Endometrium (tissue), 2 donors: ENCODE measurements at regions not wholly inside any gene's neighbourhood (a gene's known extent, or its start where the extent isn't known, plus 50 kb on each side); places are given as distances from the start of the nearest gene placed in this dataset.
"Not testable (repeated sequence)": the region's sequence is repeated elsewhere in the genome, so short reads cannot be mapped to it uniquely, and the experiment has no call there.

Experiments used
- FAIRE-seq: peaks from 2 replicates; lab custom pipeline; 2012; peaks lifted over from hg19 to GRCh38; lab: Jason Lieb, UNC
- donor health status: control.
- donor health status: control.

DNA sequence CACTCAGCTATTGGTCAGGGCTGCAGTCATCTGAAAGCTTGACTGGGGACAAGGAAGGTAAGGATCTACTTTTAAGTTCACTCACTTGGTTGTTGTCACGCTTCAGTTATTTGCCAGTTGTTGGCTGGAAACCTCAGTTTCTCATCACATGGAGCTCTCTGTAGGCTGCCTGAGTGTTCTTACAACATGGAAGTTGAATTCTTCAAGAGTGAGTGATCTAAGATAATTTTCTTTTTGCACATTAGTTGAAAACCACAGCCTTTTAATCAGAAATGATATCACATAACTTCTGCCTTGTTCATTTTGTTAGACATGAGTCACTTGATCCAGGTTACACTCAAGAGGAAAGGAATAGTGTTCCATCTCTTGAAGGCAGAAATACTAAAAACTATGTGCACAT is 552.7 kb downstream of the RAPGEF2 start:
- no peak for FAIRE-seq

GRCh38 chr4:159669094-159669493 is 566.2 kb downstream of the RAPGEF2 start:
- FAIRE-seq: no peak

DNA sequence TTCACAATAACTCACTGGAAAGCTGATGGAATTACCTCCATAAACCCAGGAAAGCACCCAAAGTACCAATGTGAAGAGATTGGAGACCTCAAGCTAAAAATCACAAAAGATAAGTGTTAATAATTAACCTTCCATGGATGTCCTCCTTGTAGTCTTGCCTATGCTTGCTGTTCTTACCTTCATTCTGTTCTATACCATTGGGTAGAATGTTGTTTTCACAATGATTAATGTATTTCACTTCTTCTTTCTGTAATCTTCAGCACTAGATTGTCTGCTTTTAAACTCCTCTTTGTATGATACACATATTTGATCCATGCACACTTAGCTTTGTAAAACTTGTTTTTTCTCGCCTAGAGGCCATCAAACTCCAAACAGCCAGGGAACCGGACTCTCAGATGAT is 570.3 kb downstream of the RAPGEF2 start:
- FAIRE-seq: no peak

DNA sequence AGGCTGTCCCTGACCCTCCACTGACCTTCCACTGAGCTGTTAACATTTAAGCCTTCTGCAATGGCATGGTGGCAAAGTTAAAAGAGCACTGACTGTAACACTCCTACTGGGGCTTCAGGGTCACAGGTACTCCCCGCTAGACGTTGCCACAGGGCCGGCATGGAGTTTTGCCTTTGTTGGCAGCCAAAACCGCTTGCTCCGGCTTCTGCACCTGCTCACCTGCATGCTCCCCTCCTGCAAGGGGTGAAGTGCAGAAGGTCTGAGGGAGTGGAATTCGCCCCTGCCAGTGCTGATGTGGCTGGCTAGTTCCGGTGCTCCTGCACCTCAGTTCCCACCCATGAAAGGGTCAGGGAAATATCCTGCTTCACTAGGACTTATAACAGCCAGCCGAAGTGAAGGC is 571.4 kb downstream of the RAPGEF2 start:
- FAIRE-seq: no peak

- FAIRE-seq: no peak
Measured at GRCh38 chr4:159677521-159677920, 574.6 kb downstream of the RAPGEF2 start.

- FAIRE-seq: no peak
Measured at GRCh38 chr4:159682996-159683395, 580.1 kb downstream of the RAPGEF2 start.

GRCh38 chr4:159684061-159684460 is 581.2 kb downstream of the RAPGEF2 start:
- FAIRE-seq: no peak

DNA sequence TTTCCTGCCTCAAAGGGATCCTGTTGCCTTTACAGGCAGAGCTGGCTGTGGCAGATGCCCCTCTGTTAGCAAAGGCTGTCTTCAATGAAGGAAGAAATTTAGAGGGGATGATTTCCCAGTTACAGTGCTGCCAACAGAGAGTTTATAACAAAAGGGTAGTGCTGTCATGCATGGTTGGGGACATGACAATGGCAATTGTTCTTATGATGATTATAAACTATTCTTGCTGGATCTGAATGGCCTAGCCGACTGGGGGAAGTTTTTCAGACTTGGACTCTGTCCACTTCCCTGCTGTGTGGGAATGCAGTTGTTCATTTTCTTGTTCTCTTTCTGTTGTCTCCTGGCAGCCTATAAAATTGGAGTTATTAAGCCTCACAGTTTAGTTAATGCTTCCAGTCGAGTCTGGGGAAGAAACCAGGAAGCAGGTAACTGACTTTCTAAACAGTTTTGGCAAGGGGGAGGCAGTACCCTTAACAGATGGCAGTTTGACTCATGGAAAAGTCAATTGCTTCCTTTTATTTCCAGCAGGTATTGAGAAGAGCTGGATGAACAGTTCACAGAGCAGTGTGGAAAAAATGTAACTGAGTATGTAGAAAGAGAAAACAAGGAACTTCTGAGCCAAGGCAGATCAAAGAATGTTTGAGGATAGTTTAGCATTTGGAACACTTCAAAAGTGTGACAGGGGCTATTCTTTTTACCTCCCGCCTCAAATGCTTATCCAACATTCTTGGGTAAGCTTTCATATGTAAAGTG is 582.6 kb downstream of the RAPGEF2 start:
- peak; percentile 4 for FAIRE-seq

DNA sequence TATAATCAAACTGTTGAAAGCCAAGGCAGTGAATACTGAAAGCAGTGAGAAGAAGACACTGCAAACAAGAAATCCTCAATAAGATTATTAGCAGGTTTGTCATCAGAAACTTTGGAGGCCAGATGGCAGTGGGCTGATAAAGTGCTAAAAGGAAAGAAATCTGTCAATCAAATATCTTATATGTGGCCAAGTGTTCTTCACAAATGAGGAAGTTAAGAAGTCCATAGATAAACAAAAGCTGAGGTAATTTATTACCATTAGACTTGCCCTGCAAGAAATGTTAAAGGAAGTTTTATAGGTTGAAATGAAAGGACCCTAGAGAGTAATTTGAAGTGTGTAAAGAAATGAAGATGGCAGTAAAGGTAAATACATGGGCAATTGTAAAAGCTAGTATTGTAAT is 586.6 kb downstream of the RAPGEF2 start:
- FAIRE-seq: no peak

GRCh38 chr4:159697322-159698283 is 594.7 kb downstream of the RAPGEF2 start:
- FAIRE-seq: no peak

- FAIRE-seq: no peak
Measured at GRCh38 chr4:159698336-159698735, 595.5 kb downstream of the RAPGEF2 start.

GRCh38 chr4:159702200-159702599 is 599.3 kb downstream of the RAPGEF2 start:
- FAIRE-seq: no peak

DNA sequence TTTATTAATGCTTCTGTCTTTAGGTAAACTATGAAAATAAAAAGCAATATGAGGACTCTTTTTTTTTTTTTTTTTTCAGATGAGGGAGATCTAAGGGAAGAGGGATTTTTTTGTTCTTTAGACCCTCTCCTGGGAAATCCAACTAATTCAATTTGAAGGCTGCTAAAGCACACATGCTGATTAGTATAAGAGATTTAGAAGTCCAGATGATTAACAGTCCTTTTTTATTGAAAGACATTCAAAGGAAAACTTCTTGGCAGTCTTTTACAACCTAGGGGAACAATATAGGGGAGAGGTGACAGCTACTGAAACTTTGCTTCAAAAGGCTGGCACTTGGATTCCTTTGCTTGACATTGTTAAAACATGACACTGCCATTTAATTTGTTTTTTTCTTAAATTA is 602.5 kb downstream of the RAPGEF2 start:
- no peak for FAIRE-seq

DNA sequence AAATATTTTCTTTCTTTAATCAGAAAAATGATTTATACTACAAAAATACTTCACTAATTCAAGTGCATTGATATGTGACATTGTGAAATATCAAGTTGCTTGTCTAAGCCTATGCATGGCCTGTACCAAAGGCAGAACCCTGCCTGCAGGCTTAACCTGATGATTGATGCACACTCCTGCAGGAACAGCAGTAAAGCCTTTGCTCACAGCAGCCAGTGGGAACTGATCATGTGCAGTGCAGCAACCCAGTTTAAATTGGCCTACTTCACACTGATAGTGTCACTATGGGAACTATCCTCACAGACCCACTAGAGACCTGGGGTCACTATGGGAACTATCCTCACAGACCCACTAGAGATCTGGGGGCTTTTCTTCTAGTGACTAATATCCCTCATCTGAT is 603.8 kb downstream of the RAPGEF2 start:
- no peak for FAIRE-seq

DNA sequence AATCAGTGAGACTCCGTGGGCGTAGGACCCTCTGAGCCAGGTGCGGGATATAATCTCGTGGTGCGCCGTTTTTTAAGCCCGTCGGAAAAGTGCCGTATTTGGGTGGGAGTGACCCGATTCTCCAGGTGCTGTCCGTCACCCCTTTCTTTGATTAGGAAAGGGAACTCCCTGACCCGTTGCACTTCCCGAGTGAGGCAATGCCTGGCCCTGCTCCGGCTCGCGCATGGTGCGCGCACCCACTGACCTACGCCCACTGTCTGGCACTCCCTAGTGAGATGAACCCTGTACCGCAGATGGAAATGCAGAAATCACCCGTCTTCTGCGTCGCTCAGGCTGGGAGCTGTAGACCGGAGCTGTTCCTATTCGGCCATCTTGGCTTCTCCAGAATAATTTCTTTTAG is 612.3 kb downstream of the RAPGEF2 start:
- FAIRE-seq: not testable (repeated sequence)

- FAIRE-seq: no peak
Measured at GRCh38 chr4:159719531-159719930, 616.7 kb downstream of the RAPGEF2 start.

GRCh38 chr4:159722052-159722451 is 619.2 kb downstream of the RAPGEF2 start:
- FAIRE-seq: no peak

- FAIRE-seq: no peak
Measured at GRCh38 chr4:159722918-159723317, 620.0 kb downstream of the RAPGEF2 start.

DNA sequence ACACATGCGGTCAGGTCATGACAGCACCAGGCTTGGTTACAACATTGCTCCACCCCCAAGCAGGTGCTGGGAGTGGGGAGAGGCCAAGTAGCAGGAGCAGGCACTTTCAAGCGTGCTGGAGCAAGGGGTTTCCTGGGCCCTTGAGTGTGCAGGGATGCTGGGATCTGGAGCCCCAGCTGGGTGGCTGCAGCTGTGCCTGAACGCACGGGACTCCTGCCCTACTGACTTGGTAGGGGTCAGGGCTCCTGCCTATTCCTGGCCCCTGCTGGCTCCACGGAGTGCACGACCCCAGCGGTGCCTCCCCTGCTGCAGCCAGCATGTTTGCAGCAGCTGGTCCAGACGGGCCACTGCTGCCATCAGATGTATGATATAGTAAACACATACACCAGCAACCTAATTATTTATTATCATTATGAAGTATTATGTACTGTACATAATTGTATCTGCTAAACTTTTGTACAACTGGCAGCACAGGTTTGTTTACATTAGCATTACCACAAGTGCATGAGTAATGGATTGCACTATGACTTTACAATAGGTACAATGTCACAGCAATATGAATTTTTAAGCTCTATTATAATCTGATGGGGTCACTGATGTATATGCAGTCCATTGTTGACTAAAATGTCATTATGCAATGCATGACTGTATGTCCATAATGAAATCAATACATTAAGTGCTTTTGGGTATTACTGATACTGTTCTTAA is 620.6 kb downstream of the RAPGEF2 start:
- no peak for FAIRE-seq

- no peak for FAIRE-seq
Measured at GRCh38 chr4:159725571-159725970, 622.7 kb downstream of the RAPGEF2 start.

- FAIRE-seq: no peak
Measured at GRCh38 chr4:159735281-159736207, 632.7 kb downstream of the RAPGEF2 start.

DNA sequence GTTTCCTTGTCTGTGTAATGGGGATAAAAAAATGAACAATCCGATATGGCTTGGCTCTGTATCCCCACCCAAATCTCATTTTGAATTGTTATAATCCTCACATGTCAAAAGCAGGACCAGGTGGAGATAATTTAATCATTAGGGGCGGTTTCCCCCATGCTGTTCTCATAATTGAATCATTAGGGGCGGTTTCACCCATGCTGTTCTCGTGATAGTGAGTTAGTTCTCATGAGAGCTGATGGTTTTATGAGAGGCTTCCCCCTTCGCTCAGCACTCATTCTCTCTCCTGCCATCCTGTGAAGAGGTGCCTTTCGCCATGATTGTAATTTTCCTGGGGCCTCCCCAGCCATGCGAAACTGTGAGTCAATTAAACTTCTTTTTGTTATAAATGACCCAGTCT is 633.5 kb downstream of the RAPGEF2 start:
- no peak for FAIRE-seq
